SU-DHL-6 (cell line): ENCODE measurements at regions not wholly inside any gene's neighbourhood (a gene's known extent, or its start where the extent isn't known, plus 50 kb on each side); places are given as distances from the start of the nearest gene placed in this dataset.

Source experiments
- EZH2phosphoT487 ChIP-seq: fragments of 200-600 bp; sonication (generic), shearing (Covaris generic); conservative IDR thresholded peaks from 2 replicates; pipeline ENCODE4 v1.6.1; 2018; ENCODE audit warnings: mild to moderate bottlenecking, antibody characterized with exemption, low read length, moderate library complexity, mixed read lengths
- TF ChIP-seq, protein P1 (sequence below): fragments of 200-600 bp; sonication (generic); IDR thresholded peaks from one replicate; pipeline ENCODE4 v1.5.1; 2017; ENCODE audit warnings: antibody characterized with exemption, mild to moderate bottlenecking, low read length, moderate library complexity; ENCODE audit not compliant: insufficient read depth, poor library complexity, severe bottlenecking

GRCh38 chr2:199019898-199020507 is 437.7 kb downstream of the SATB2 start:
- TF ChIP-seq, protein P1, sequence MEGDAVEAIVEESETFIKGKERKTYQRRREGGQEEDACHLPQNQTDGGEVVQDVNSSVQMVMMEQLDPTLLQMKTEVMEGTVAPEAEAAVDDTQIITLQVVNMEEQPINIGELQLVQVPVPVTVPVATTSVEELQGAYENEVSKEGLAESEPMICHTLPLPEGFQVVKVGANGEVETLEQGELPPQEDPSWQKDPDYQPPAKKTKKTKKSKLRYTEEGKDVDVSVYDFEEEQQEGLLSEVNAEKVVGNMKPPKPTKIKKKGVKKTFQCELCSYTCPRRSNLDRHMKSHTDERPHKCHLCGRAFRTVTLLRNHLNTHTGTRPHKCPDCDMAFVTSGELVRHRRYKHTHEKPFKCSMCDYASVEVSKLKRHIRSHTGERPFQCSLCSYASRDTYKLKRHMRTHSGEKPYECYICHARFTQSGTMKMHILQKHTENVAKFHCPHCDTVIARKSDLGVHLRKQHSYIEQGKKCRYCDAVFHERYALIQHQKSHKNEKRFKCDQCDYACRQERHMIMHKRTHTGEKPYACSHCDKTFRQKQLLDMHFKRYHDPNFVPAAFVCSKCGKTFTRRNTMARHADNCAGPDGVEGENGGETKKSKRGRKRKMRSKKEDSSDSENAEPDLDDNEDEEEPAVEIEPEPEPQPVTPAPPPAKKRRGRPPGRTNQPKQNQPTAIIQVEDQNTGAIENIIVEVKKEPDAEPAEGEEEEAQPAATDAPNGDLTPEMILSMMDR = no peak
- TF ChIP-seq EZH2phosphoT487 = no peak
